ENCODE measurements at regions not wholly inside any gene's neighbourhood (a gene's known extent, or its start where the extent isn't known, plus 50 kb on each side); places are given as distances from the start of the nearest gene placed in this dataset.

DNA sequence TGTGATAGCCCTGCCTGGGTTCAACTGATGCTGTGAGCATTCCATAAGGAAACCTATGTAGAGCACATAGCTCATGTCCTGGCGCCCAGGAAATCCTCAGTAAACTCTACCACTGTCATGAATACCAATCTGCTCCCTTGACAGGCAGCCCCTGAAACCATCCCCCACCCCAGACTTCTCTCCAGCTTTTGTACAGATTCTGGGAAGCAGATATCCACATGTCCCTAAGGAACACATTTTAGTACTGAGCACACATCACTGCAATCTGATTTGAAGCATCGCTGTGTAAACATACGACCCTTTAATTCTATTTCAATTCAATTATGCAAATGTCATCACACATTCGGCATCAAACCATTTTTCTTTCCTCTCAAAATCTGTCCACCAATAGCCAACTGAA lies 89.5 kb upstream of the FSTL4 start:
- Histone ChIP-seq H3K36me3 (replicated peaks) (no peaks in the 10 kb centered on the region), H3K4me3 (ENCODE audit: low read depth, low read length) (no peak overlapping the region), H3K27ac (no peak overlapping the region), H3K27me3 (replicated peaks) (no peaks in the 10 kb centered on the region)
- TF ChIP-seq, protein P1, sequence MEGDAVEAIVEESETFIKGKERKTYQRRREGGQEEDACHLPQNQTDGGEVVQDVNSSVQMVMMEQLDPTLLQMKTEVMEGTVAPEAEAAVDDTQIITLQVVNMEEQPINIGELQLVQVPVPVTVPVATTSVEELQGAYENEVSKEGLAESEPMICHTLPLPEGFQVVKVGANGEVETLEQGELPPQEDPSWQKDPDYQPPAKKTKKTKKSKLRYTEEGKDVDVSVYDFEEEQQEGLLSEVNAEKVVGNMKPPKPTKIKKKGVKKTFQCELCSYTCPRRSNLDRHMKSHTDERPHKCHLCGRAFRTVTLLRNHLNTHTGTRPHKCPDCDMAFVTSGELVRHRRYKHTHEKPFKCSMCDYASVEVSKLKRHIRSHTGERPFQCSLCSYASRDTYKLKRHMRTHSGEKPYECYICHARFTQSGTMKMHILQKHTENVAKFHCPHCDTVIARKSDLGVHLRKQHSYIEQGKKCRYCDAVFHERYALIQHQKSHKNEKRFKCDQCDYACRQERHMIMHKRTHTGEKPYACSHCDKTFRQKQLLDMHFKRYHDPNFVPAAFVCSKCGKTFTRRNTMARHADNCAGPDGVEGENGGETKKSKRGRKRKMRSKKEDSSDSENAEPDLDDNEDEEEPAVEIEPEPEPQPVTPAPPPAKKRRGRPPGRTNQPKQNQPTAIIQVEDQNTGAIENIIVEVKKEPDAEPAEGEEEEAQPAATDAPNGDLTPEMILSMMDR (IDR thresholded peaks at IDR 0.05; ENCODE audit: low read depth, low read length, missing control alignments): no peak
- in situ Hi-C loops (cut with HindIII; ENCODE audit: low pct_ligation_motif_present, low sequenced_read_pairs): no loop called here
- DNase-seq: no peak

DNA sequence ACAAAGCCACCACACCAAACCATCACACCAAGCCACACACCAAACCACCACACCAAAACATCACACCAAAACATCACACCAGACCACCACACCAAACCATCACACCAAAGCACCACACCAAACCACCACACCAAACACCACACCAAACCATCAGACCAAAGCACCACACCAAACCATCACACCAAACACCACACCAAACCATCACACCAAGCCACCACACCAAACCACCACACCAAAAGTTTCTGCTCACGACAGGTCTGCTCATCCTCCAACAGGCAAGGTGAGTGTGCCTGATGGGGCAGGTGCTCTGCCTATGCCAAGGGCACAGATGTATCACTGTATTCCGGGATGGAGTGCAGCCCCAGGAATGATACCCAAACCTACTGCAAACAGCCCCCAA lies 87.9 kb upstream of the FSTL4 start:
- no peak for DNase-seq
- Histone ChIP-seq H3K4me3 (ENCODE audit: low read depth, low read length) (no peak overlapping the region), H3K27me3 (replicated peaks) (no peaks in the 10 kb centered on the region), H3K27ac (no peak overlapping the region), H3K36me3 (replicated peaks) (no peaks in the 10 kb centered on the region)
- TF ChIP-seq, protein P1 (IDR thresholded peaks at IDR 0.05; ENCODE audit: low read depth, low read length, missing control alignments): no peak
- in situ Hi-C loops (cut with HindIII; ENCODE audit: low pct_ligation_motif_present, low sequenced_read_pairs): no loop called here

DNA sequence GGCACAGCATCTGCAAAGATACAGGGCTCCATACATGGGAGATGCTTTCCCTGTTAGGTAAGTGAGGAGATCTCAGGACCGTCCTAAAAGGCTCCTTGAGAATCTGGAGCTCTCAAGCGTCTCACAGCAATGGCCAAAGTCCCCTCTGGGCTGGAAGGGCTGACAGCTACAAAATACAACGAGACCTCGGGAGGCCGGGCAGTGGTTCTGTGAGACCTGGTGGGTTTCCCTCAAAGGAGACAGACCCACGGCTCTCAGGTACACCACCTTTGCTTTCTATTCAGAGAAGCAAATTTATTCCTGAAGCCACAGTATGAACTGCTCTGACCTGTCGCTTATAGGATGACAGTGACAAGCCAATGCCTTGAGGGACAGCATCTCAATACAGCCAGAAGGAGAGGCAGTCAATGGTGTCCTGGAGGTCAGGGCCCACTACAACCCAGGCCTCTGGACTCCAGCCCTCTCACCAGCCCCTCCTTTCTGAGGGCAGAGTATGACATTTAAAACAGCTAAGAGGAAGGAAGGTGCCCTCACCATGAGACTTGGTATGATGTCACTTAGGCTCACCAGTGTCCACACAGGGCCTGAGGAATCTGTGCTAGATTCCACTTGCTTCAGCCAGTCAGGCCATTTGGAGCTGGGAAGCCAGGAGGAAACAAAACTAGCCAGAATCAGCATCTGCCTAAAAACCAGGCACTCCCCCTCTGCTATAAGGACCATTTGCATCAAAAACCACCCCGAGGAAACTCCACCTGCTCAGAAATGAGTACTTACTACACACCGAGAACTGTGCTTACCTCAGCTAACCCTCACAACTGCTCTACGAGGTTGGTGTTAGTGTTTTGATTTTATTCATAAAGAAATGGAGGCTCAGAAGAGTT lies 86.5 kb upstream of the FSTL4 start:
- Histone ChIP-seq H3K27me3 (replicated peaks) (no peaks in the 10 kb centered on the region), H3K27ac (no peak overlapping the region), H3K36me3 (replicated peaks) (no peaks in the 10 kb centered on the region), H3K4me3 (ENCODE audit: low read depth, low read length) (no peak overlapping the region)
- TF ChIP-seq, protein P1 (IDR thresholded peaks at IDR 0.05; ENCODE audit: low read depth, low read length, missing control alignments): no peak
- DNase-seq: no peak
- in situ Hi-C loops (cut with HindIII; ENCODE audit: low pct_ligation_motif_present, low sequenced_read_pairs): no loop called here

DNA sequence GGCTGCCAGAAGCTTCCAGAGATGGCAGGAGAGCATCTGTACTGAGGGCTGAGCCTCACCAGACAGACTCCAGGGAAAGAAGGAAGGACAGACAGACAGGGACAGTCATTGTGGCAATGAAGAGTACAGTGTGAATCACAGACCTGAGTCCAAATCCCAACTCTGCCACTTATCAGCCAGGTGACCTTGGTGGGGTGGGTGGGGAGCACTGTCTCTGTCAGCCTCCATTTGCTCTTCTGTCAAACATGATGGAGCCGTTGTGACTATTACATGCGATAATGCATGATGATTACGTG lies 85.9 kb upstream of the FSTL4 start:
- TF ChIP-seq, protein P1 (IDR thresholded peaks at IDR 0.05; ENCODE audit: low read depth, low read length, missing control alignments): no peak
- in situ Hi-C loops (cut with HindIII; ENCODE audit: low pct_ligation_motif_present, low sequenced_read_pairs): no loop called here
- DNase-seq: no peak

DNA sequence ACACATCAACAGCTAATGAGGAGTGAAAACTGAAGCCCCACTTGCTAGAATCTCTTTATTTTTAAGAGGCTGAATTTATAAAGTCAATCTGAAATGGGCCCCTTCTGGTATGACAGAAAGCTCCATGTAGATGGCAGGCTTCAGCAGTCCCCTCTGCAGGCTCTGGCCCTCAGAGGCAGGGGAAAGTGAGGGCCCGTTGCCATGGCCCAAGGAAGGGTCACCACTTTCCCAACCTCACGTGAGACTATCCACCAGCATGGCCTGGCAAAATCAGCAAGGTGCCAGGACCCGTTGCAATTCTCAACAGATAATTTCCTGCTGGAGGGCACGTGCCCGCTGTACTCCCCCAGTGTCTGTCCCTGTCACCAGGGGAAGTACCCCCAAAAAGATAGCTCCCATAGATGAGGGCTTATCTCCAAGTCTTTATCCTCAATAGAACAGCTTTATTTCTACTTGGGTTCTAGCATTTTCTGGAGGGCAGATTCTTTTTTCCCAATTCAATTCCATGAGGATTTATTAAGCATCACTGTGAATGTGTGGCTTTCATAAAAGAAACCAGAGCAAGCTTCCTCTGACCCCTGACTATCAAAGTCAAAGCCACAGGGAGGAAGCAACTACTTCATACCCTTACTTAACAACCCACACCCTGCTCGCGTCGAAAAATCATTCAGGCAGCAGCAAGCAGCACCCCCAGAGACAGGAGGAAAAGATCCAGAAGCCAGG lies 85.4 kb upstream of the FSTL4 start:
- TF ChIP-seq, protein P1 (IDR thresholded peaks at IDR 0.05; ENCODE audit: low read depth, low read length, missing control alignments): no peak
- DNase-seq: no peak
- H3K27ac ChIP-seq: no peak overlapping the region
- no peak overlapping the region for H3K4me3 ChIP-seq (ENCODE audit: low read depth, low read length)
- no peaks in the 10 kb centered on the region for H3K27me3 ChIP-seq (replicated peaks)
- H3K36me3 ChIP-seq (replicated peaks): no peaks in the 10 kb centered on the region
- in situ Hi-C loops (cut with HindIII; ENCODE audit: low pct_ligation_motif_present, low sequenced_read_pairs): no loop called here

More for the DNA sequence above, 85.9 kb upstream of the FSTL4 start:
- no peaks in the 10 kb centered on the region for H3K36me3 ChIP-seq (replicated peaks)
- no peaks in the 10 kb centered on the region for H3K27me3 ChIP-seq (replicated peaks)
- no peak overlapping the region for H3K4me3 ChIP-seq (ENCODE audit: low read depth, low read length)
- no peak overlapping the region for H3K27ac ChIP-seq
